Astrocyte of the cerebellum (primary cell): ENCODE measurements at regions not wholly inside any gene's neighbourhood (a gene's known extent, or its start where the extent isn't known, plus 50 kb on each side); places are given as distances from the start of the nearest gene placed in this dataset.
"Not testable (repeated sequence)": the region's sequence is repeated elsewhere in the genome, so short reads cannot be mapped to it uniquely, and the experiment has no call there.

ENCODE experiments used
- DNase-seq: peaks from one replicate; pipeline ENCODE4 v3.0.0-alpha.2; 2011; ENCODE audit warnings: low read depth
- H3K4me3 ChIP-seq: 2 replicates; pipeline ENCODE4 v1.5.1; 2011; ENCODE audit warnings: mild to moderate bottlenecking, low read depth, low read length, moderate library complexity
- in situ Hi-C: cut with HindIII; loops from 2 replicates; pipeline ENCODE4 v1.10.0; 2017; ENCODE audit warnings: low sequenced_read_pairs
- TF ChIP-seq, protein P1 (sequence below): IDR thresholded peaks from 2 replicates; pipeline ENCODE4 v1.5.1; 2012; ENCODE audit warnings: low read length, low read depth, moderate library complexity, mild to moderate bottlenecking; ENCODE audit errors: missing control alignments

DNA sequence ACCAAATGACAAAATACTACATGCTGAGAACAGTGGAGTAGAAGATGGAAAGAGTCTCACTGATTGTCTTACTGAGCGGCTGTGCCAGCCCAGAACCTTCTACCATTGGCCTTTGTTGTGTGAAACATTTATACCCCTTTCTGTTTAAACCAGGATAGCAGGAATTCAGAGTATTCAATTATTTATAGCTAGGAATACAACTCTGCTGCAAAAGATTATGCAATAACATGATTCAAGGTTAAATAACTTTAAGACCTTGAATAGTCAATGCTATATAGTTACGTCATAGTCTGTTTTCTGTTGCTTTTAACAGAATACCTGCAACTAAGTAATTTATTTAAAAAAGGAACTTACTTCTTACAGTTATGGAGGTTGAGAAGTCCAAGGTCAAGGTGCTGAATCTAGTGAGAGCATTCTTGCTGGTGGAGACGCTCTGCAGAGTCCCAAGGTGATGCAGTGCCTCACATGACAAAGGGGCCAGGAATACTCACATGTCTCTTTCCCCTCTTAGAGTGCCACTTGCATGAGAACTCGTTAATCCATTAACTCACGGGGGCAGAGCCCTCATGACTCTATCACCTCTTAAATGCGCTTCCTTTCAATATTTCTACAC is 371.8 kb downstream of the MDFIC start:
- TF ChIP-seq, protein P1, sequence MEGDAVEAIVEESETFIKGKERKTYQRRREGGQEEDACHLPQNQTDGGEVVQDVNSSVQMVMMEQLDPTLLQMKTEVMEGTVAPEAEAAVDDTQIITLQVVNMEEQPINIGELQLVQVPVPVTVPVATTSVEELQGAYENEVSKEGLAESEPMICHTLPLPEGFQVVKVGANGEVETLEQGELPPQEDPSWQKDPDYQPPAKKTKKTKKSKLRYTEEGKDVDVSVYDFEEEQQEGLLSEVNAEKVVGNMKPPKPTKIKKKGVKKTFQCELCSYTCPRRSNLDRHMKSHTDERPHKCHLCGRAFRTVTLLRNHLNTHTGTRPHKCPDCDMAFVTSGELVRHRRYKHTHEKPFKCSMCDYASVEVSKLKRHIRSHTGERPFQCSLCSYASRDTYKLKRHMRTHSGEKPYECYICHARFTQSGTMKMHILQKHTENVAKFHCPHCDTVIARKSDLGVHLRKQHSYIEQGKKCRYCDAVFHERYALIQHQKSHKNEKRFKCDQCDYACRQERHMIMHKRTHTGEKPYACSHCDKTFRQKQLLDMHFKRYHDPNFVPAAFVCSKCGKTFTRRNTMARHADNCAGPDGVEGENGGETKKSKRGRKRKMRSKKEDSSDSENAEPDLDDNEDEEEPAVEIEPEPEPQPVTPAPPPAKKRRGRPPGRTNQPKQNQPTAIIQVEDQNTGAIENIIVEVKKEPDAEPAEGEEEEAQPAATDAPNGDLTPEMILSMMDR: no peak
- no peak for DNase-seq
- in situ Hi-C loops: no loop called here
- no peak overlapping the region for H3K4me3 ChIP-seq

DNA sequence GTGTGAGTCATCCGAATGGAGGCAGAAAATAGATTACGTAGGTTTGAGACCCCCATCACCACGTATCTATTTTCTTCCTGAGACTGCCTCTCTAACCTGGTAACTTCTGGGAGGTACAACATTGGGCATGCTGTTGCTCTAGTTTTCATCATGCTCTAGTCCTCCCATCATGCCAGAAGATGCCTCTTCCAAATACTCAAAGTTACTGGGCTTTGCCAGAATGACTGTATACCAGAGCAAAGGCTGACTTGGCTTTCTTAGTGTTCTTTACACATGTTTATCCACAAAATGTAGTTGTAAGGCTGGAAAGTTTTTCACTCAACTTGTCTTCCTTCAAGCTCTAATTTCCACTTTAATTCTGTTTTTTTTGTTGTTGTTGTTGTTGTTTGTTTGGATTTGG is 370.5 kb downstream of the MDFIC start:
- DNase-seq: no peak
- in situ Hi-C loops: no loop called here
- TF ChIP-seq, protein P1: no peak
- H3K4me3 ChIP-seq: no peak overlapping the region

DNA sequence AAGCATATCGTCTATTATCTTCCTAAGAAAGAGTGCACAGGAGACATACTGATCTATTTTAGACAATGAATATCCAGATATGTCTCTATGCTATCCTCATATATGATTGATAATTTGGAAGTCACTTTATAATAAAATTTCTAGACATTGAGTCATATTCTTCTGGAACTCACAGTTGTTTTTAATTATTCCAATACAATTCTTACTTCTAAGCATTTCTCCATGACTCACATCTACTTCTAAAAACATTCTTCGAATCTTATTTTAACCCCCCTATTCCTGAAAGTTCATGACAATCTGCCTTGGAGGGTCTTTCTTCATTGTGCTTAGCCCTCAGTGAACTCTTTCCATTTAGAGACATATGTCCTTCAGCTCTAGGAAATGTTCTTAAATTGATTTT is 368.1 kb downstream of the MDFIC start:
- TF ChIP-seq, protein P1: no peak
- in situ Hi-C loops: no loop called here
- DNase-seq: no peak
- no peak overlapping the region for H3K4me3 ChIP-seq

DNA sequence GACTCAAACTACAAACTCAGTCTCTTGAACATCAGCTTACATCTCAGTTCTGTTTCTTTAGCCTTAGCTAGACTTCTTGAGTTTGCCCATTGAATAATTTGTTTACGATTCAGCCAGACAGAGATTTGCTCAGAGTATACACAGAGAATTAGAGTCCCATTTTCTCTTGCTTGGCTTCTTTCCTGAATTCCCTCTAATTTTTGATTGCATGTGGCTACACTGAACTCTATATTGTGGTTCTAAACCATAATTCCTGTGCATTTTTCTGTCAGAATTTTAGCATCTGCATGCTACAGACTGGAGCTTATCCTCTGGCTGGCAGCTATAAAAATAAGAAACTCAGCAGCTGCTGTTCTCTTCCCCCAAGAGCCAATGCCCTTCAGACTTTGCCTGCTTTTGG is 354.9 kb downstream of the MDFIC start:
- no peak overlapping the region for H3K4me3 ChIP-seq
- in situ Hi-C loops: no loop called here
- TF ChIP-seq, protein P1: no peak
- DNase-seq: no peak

DNA sequence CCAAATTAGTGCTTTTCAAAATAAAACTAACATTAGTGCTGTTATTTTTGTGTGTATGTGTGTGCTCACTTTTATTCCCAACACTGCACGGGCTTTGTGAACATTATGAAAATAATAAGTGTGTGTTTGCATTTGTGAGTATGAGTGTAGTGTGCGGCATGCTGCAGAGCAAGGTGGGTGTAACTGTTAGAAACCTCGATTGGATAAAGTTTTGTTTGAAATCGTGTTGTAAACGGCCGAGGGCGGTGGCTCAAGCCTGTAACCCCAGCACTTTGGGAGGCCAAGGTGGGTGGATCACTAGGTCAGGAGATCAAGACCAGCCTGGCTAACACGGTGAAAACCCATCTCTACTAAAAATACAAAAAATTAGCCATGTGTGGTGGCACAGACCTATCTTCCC is 352.0 kb downstream of the MDFIC start:
- DNase-seq, H3K4me3 ChIP-seq, in situ Hi-C loops: not testable (repeated sequence)

DNA sequence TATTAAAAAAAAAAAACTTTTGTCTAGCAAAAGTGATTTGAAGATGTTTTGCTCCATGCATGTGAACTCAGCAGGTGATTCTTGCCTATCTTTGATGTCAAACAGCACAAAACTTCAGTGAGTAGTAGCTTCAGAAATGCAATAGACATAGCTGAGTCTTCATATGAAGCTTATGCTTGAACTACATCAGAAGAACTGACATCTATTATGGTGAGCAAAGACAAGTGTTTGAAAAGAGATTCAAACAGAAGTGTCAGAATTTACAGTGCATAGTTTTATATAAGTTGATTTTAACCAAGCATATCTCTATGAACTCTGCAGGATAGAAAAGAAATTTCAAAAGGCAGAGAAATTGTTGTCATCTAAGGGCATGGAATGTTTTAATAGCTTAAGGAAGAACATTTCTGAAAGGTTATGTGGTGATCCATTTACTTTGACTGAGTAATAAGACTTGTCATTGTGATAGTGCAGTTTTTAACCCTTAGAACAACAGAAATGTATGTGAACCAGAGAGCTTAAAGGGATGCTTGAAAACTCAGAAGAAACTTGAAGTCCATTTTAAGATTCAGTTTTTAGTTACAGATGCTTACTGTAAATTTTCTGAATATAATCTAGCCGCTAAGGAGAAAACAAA is 351.4 kb downstream of the MDFIC start:
- H3K4me3 ChIP-seq: no peak overlapping the region
- DNase-seq: no peak
- in situ Hi-C loops: no loop called here
- TF ChIP-seq, protein P1: no peak
